Thyroid gland (tissue), 4 donors: ENCODE measurements at regions not wholly inside any gene's neighbourhood (a gene's known extent, or its start where the extent isn't known, plus 50 kb on each side); places are given as distances from the start of the nearest gene placed in this dataset.

Experiments used
- CTCF ChIP-seq, 6 experiments: fragments of 200-600 bp in 3 of 6; fragments of 450-650 bp in 3 of 6; sonication (generic) in 3 of 6; IDR thresholded peaks; one replicate each; pipeline ENCODE4 v1.5.1; 2016 to 2019; ENCODE audit warnings: antibody characterized with exemption in 6 of 6, mild to moderate bottlenecking in 2 of 6, inconsistent platforms in 1 of 6, moderate library complexity in 1 of 6
- POLR2A ChIP-seq, 2 donors: fragments of 450-650 bp; IDR thresholded peaks; one replicate each; pipeline ENCODE4 v1.6.1; 2017; ENCODE audit warnings: antibody characterized with exemption in 2 of 2, mild to moderate bottlenecking in 2 of 2, moderate library complexity in 1 of 2

GRCh38 chr5:135128361-135128760 lies 94.3 kb upstream of the PITX1 start:
- no peak for TF ChIP-seq CTCF (IDR thresholded peaks at IDR 0.05)
- no peak for TF ChIP-seq POLR2A (IDR thresholded peaks at IDR 0.05)
